Ovary (tissue), 7 donors: ENCODE measurements at regions not wholly inside any gene's neighbourhood (a gene's known extent, or its start where the extent isn't known, plus 50 kb on each side); places are given as distances from the start of the nearest gene placed in this dataset.

Experiments used
- DNase-seq, 5 donors: peaks; one replicate each; pipeline ENCODE4 v3.0.0-alpha.2; 2019 to 2020
- H3K27ac ChIP-seq, 2 donors: fragments of 200-600 bp; one replicate each; pipeline versions ENCODE4 v1.5.1 to v1.8.0; 2019 to 2022
- H3K27me3 ChIP-seq: fragments of 200-600 bp; one replicate; pipeline ENCODE4 v1.8.0; 2022
- H3K36me3 ChIP-seq: fragments of 200-600 bp; sonication (generic); one replicate; pipeline ENCODE4 v1.5.1; 2019
- H3K4me1 ChIP-seq: one replicate; pipeline ENCODE4 v1.8.1; 2013; ENCODE audit warnings: mild to moderate bottlenecking, moderate library complexity; ENCODE audit not compliant: insufficient read depth
- H3K4me3 ChIP-seq: fragments of 200-600 bp; sonication (generic); one replicate; pipeline ENCODE4 v1.5.1; 2017
- H3K9me3 ChIP-seq, 2 donors: fragments of 200-600 bp in 1 of 2; sonication (generic) in 1 of 2; one replicate each; pipeline versions ENCODE4 v1.5.1 to v1.8.1; 2013 to 2019; ENCODE audit warnings: mild to moderate bottlenecking in 1 of 2, moderate library complexity in 1 of 2
- CTCF ChIP-seq, 3 donors: fragments of 450-650 bp in 2 of 3; fragments of 200-600 bp in 1 of 3; IDR thresholded peaks; one replicate each; pipeline versions ENCODE4 v1.5.1 to v1.8.0; 2016 to 2022; ENCODE audit warnings: antibody characterized with exemption in 3 of 3, mild to moderate bottlenecking in 1 of 3
- EP300 ChIP-seq: sonication (generic); formaldehyde crosslinking; IDR thresholded peaks from one replicate; pipeline ENCODE4 v1.6.1; 2017; ENCODE audit warnings: antibody characterized with exemption
- POLR2A ChIP-seq: fragments of 450-650 bp; IDR thresholded peaks from one replicate; pipeline ENCODE4 v1.6.1; 2017; ENCODE audit warnings: antibody characterized with exemption, mild to moderate bottlenecking, moderate library complexity
- WGBS, 3 donors: extraction: QIAGEN DNeasy Blood & Tissue Kit in 1 of 3; methylation state at CpG; one replicate each; pipeline versions ENCODE4 v1.1.5 to v1.1.7; 2013 to 2017; 5-methylcytosine and 5-hydroxymethylcytosine counted together
- intact Hi-C, 4 donors: fragments of 100-400 bp; cut with DNase I; formaldehyde crosslinking; loops; one replicate each; pipeline versions ENCODE4 v1.11.0 to v1.15.1; 2022 to 2023
- donor health status: DM: no; HTN: no; CAD: no; lungs with moderate emphysema.
- donor health status: DM: no; HTN: no; CAD: no.
- donor health status: Bipolar disorder and iron deficiency.
- donor health status: DM: no; HTN: no; CAD: no.
- donor health status: DM: yes; HTN: yes; CAD: no.

GRCh38 chr16:85168732-85169256 lies 56.5 kb upstream of the CIBAR2 start:
- Histone ChIP-seq H3K4me3 (peak overlapping the region; percentile 6), H3K4me1 (peaks cover 22% of the 10 kb centered on the region), H3K36me3 (no peaks in the 10 kb centered on the region), H3K27ac (no peak overlapping the region), H3K27me3 (no peaks in the 10 kb centered on the region), H3K9me3 (no peaks in the 10 kb centered on the region)
- intact Hi-C loops, result no loop called here
- 3 to 8% (median 6%) methylated on average over 19 to 47 of the region's 54 CpGs for WGBS, 3 donors
- TF ChIP-seq POLR2A (no peak), EP300 (no peak), CTCF (IDR thresholded peaks at IDR 0.05) (no peak)
- peak; percentile 83 to 89 (median 87) for DNase-seq

GRCh38 chr16:85169333-85170065 lies 57.2 kb upstream of the CIBAR2 start:
- Histone ChIP-seq H3K4me3 (peak overlapping the region; percentile 41), H3K4me1 (peaks cover 27% of the 10 kb centered on the region), H3K27me3 (no peaks in the 10 kb centered on the region), H3K27ac (no peak overlapping the region), H3K9me3 (no peaks in the 10 kb centered on the region), H3K36me3 (no peaks in the 10 kb centered on the region)
- TF ChIP-seq POLR2A (no peak), CTCF (IDR thresholded peaks at IDR 0.05) (peak in 1 of 3 donors; percentile 22), EP300 (no peak)
- 0 to 1% (median 1%) methylated on average over 24 to 125 of the region's 125 CpGs for WGBS, 3 donors
- intact Hi-C loops, result loop anchor here (5.0 to 10.0 kb wide), 4 partner anchors 42 to 68 kb away; no protein-coding TSS in a partner anchor
- peak in 2 of 5 donors; percentile 55 to 66 for DNase-seq

GRCh38 chr16:85170066-85170491 lies 57.8 kb upstream of the CIBAR2 start:
- Histone ChIP-seq H3K27me3 (no peaks in the 10 kb centered on the region), H3K36me3 (no peaks in the 10 kb centered on the region), H3K27ac (no peak overlapping the region), H3K4me1 (peaks cover 28% of the 10 kb centered on the region), H3K9me3 (no peaks in the 10 kb centered on the region), H3K4me3 (peak overlapping the region; percentile 41)
- peak in 1 of 5 donors; percentile 60 for DNase-seq
- intact Hi-C loops, result loop anchor here (5.0 to 10.0 kb wide), 4 partner anchors 43 to 67 kb away; no protein-coding TSS in a partner anchor
- TF ChIP-seq CTCF (IDR thresholded peaks at IDR 0.05) (no peak), POLR2A (no peak), EP300 (no peak)
- 7 to 15% (median 10%) methylated on average over 28 to 38 of the region's 38 CpGs for WGBS, 3 donors

- no peaks in the 10 kb centered on the region for H3K27me3 ChIP-seq
- TF ChIP-seq CTCF (IDR thresholded peaks at IDR 0.05) (no peak), EP300 (no peak), POLR2A (no peak)
- 38 to 85% (median 57%) methylated on average over 14 to 23 of the region's 23 CpGs for WGBS, 3 donors
- no peak for DNase-seq
- peak overlapping the region in 1 of 2 donors; percentile 8 for H3K27ac ChIP-seq
- H3K4me1 ChIP-seq, result peaks cover 29% of the 10 kb centered on the region
- intact Hi-C loops, result loop anchor here (5.0 to 10.0 kb wide), 4 partner anchors 43 to 67 kb away; no protein-coding TSS in a partner anchor
- H3K36me3 ChIP-seq, result no peaks in the 10 kb centered on the region
- no peaks in the 10 kb centered on the region for H3K9me3 ChIP-seq
- H3K4me3 ChIP-seq, result peak overlapping the region; percentile 41
Measured at GRCh38 chr16:85170590-85171003, 58.3 kb upstream of the CIBAR2 start.
